ENCODE measurements at regions not wholly inside any gene's neighbourhood (a gene's known extent, or its start where the extent isn't known, plus 50 kb on each side); places are given as distances from the start of the nearest gene placed in this dataset.
"Not testable (repeated sequence)": the region's sequence is repeated elsewhere in the genome, so short reads cannot be mapped to it uniquely, and the experiment has no call there.

DNA sequence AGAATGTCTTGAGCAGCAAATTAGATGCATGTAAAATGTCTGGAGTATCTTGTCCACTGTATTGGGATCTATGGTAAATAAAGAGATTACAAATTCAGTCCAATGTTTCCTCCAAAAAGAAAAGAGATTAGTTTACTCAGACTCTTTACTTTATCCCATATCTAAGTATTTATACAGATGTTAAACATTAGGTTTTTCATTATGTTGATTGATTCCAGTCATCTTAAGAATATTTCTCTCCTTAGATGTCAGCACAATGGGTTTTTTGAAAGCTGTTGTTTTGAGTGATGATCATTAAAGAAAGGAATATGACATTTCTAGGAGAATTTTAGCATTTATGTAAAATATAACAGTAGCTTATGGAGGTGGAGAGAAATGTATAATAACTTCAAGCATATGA is 938.9 kb downstream of the C4orf33 start:
- Histone ChIP-seq H3K36me3 (ENCODE audit: control insufficient read depth, insufficient read depth, low read length) (no peaks in the 10 kb centered on the region), H3K27ac (ENCODE audit: insufficient read depth, low read length, poor library complexity, severe bottlenecking) (no peak overlapping the region), H3K4me1 (ENCODE audit: control insufficient read depth, insufficient read depth, low read length, poor library complexity, severe bottlenecking) (no peaks in the 10 kb centered on the region), H3K9me3 (ENCODE audit: control insufficient read depth in 2 of 2, low read length in 2 of 2) (no peaks in the 10 kb centered on the region), H3K27me3 (ENCODE audit: control insufficient read depth, insufficient read depth, low read length) (no peaks in the 10 kb centered on the region), H3K4me3 (ENCODE audit: low read depth, low read length) (no peak overlapping the region)
- no peaks in the 10 kb centered on the region for H3K36me3 Mint-ChIP-seq
- H3K4me3 Mint-ChIP-seq = no peak overlapping the region
- no peak for ATAC-seq (ENCODE audit: low read depth in 2 of 2)
- no peak overlapping the region for H3K27ac Mint-ChIP-seq
- H3K4me1 Mint-ChIP-seq = no peaks in the 10 kb centered on the region
- DNase-seq = no peak
- peaks cover 0 to 7% (median 4%) of the 10 kb centered on the region in 7 donors for H3K9me3 Mint-ChIP-seq
- H3K27me3 Mint-ChIP-seq = no peaks in the 10 kb centered on the region

- no peaks in the 10 kb centered on the region for H3K27me3 Mint-ChIP-seq
- no peak overlapping the region for H3K4me3 ChIP-seq (ENCODE audit: low read depth, low read length)
- H3K27me3 ChIP-seq (ENCODE audit: control insufficient read depth, insufficient read depth, low read length) = no peaks in the 10 kb centered on the region
- no peaks in the 10 kb centered on the region for H3K4me1 Mint-ChIP-seq
- H3K9me3 ChIP-seq (ENCODE audit: control insufficient read depth in 2 of 2, low read length in 2 of 2) = no peaks in the 10 kb centered on the region
- DNase-seq = no peak
- peaks cover 0 to 7% (median 5%) of the 10 kb centered on the region in 7 donors for H3K9me3 Mint-ChIP-seq
- H3K4me1 ChIP-seq (ENCODE audit: control insufficient read depth, insufficient read depth, low read length, poor library complexity, severe bottlenecking) = no peaks in the 10 kb centered on the region
- no peaks in the 10 kb centered on the region for H3K36me3 ChIP-seq (ENCODE audit: control insufficient read depth, insufficient read depth, low read length)
- no peak overlapping the region for H3K4me3 Mint-ChIP-seq
- no peak overlapping the region for H3K27ac ChIP-seq (ENCODE audit: insufficient read depth, low read length, poor library complexity, severe bottlenecking)
- H3K36me3 Mint-ChIP-seq = no peaks in the 10 kb centered on the region
- H3K27ac Mint-ChIP-seq = no peak overlapping the region
- no peak for ATAC-seq (ENCODE audit: low read depth in 2 of 2)
These were observed 939.4 kb downstream of the C4orf33 start for GRCh38 chr4:130035391-130035790.

GRCh38 chr4:130037866-130038265 is 941.9 kb downstream of the C4orf33 start:
- not testable (repeated sequence) for H3K4me1 ChIP-seq (ENCODE audit: control insufficient read depth, insufficient read depth, low read length, poor library complexity, severe bottlenecking); H3K27me3 ChIP-seq (ENCODE audit: control insufficient read depth, insufficient read depth, low read length); ATAC-seq (ENCODE audit: low read depth in 2 of 2); H3K36me3 Mint-ChIP-seq; DNase-seq; H3K4me1 Mint-ChIP-seq; H3K4me3 ChIP-seq (ENCODE audit: low read depth, low read length); H3K9me3 ChIP-seq (ENCODE audit: control insufficient read depth in 2 of 2, low read length in 2 of 2); H3K27ac ChIP-seq (ENCODE audit: insufficient read depth, low read length, poor library complexity, severe bottlenecking); H3K27me3 Mint-ChIP-seq; H3K9me3 Mint-ChIP-seq; H3K27ac Mint-ChIP-seq; H3K4me3 Mint-ChIP-seq; H3K36me3 ChIP-seq (ENCODE audit: control insufficient read depth, insufficient read depth, low read length)

- H3K36me3 Mint-ChIP-seq; ATAC-seq (ENCODE audit: low read depth in 2 of 2); H3K9me3 Mint-ChIP-seq; H3K9me3 ChIP-seq (ENCODE audit: control insufficient read depth in 2 of 2, low read length in 2 of 2); H3K4me1 Mint-ChIP-seq; H3K36me3 ChIP-seq (ENCODE audit: control insufficient read depth, insufficient read depth, low read length); H3K27ac Mint-ChIP-seq; H3K4me1 ChIP-seq (ENCODE audit: control insufficient read depth, insufficient read depth, low read length, poor library complexity, severe bottlenecking); DNase-seq; H3K27me3 Mint-ChIP-seq; H3K4me3 Mint-ChIP-seq; H3K27ac ChIP-seq (ENCODE audit: insufficient read depth, low read length, poor library complexity, severe bottlenecking); H3K27me3 ChIP-seq (ENCODE audit: control insufficient read depth, insufficient read depth, low read length); H3K4me3 ChIP-seq (ENCODE audit: low read depth, low read length): not testable (repeated sequence)
These were observed 942.6 kb downstream of the C4orf33 start for GRCh38 chr4:130038540-130038939.

DNA sequence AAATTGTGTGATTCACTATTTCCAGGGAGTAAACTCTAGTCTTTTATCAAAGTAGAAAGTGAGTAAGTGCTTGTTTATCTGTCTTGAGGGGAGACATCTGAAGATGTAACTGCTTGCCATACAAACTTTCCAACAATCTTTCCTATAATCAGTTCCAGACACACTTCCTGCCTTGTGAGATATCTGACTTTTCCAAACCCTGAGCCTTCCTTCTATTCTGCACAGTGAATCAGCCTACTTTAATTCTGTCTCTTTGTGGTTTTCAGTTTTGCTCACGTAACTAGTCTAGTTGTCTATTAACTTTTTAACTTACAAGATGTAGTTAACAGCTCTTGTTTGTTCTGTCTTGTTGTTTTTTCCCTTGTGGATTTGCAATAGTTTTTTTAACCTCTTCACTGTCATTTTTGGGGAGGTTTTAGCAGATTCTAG is 947.8 kb downstream of the C4orf33 start:
- Histone ChIP-seq H3K36me3 (ENCODE audit: control insufficient read depth, insufficient read depth, low read length) (no peaks in the 10 kb centered on the region), H3K4me1 (ENCODE audit: control insufficient read depth, insufficient read depth, low read length, poor library complexity, severe bottlenecking) (no peaks in the 10 kb centered on the region), H3K27ac (ENCODE audit: insufficient read depth, low read length, poor library complexity, severe bottlenecking) (no peak overlapping the region), H3K27me3 (ENCODE audit: control insufficient read depth, insufficient read depth, low read length) (no peaks in the 10 kb centered on the region), H3K9me3 (ENCODE audit: control insufficient read depth in 2 of 2, low read length in 2 of 2) (no peaks in the 10 kb centered on the region), H3K4me3 (ENCODE audit: low read depth, low read length) (no peak overlapping the region)
- H3K4me3 Mint-ChIP-seq = no peak overlapping the region
- ATAC-seq (ENCODE audit: low read depth in 2 of 2) = no peak
- no peak for DNase-seq
- no peaks in the 10 kb centered on the region for H3K4me1 Mint-ChIP-seq
- H3K27me3 Mint-ChIP-seq = no peaks in the 10 kb centered on the region
- no peak overlapping the region for H3K27ac Mint-ChIP-seq
- H3K9me3 Mint-ChIP-seq = peaks cover 0 to 7% (median 3%) of the 10 kb centered on the region in 7 donors
- H3K36me3 Mint-ChIP-seq = no peaks in the 10 kb centered on the region

GRCh38 chr4:130044788-130045531 is 949.0 kb downstream of the C4orf33 start:
- Histone ChIP-seq H3K4me3 (ENCODE audit: low read depth, low read length) (no peak overlapping the region), H3K4me1 (ENCODE audit: control insufficient read depth, insufficient read depth, low read length, poor library complexity, severe bottlenecking) (no peaks in the 10 kb centered on the region), H3K9me3 (ENCODE audit: control insufficient read depth in 2 of 2, low read length in 2 of 2) (no peaks in the 10 kb centered on the region), H3K27ac (ENCODE audit: insufficient read depth, low read length, poor library complexity, severe bottlenecking) (no peak overlapping the region), H3K36me3 (ENCODE audit: control insufficient read depth, insufficient read depth, low read length) (no peaks in the 10 kb centered on the region), H3K27me3 (ENCODE audit: control insufficient read depth, insufficient read depth, low read length) (no peaks in the 10 kb centered on the region)
- ATAC-seq (ENCODE audit: low read depth in 2 of 2) = no peak
- H3K4me1 Mint-ChIP-seq = no peaks in the 10 kb centered on the region
- DNase-seq = no peak
- no peak overlapping the region for H3K27ac Mint-ChIP-seq
- H3K27me3 Mint-ChIP-seq = no peaks in the 10 kb centered on the region
- H3K4me3 Mint-ChIP-seq = no peak overlapping the region
- no peaks in the 10 kb centered on the region for H3K36me3 Mint-ChIP-seq
- peaks cover 0 to 8% (median 4%) of the 10 kb centered on the region in 7 donors for H3K9me3 Mint-ChIP-seq

- ATAC-seq (ENCODE audit: low read depth in 2 of 2) (no peak), DNase-seq (no peak)
- no peaks in the 10 kb centered on the region for H3K36me3 ChIP-seq (ENCODE audit: control insufficient read depth, insufficient read depth, low read length)
- no peaks in the 10 kb centered on the region for H3K4me1 ChIP-seq (ENCODE audit: control insufficient read depth, insufficient read depth, low read length, poor library complexity, severe bottlenecking)
- H3K9me3 Mint-ChIP-seq = peaks cover 0 to 13% (median 6%) of the 10 kb centered on the region in 7 donors
- H3K4me1 Mint-ChIP-seq = no peaks in the 10 kb centered on the region
- H3K27me3 ChIP-seq (ENCODE audit: control insufficient read depth, insufficient read depth, low read length) = no peaks in the 10 kb centered on the region
- no peaks in the 10 kb centered on the region for H3K27me3 Mint-ChIP-seq
- no peak overlapping the region for H3K4me3 Mint-ChIP-seq
- H3K4me3 ChIP-seq (ENCODE audit: low read depth, low read length) = no peak overlapping the region
- no peaks in the 10 kb centered on the region for H3K9me3 ChIP-seq (ENCODE audit: control insufficient read depth in 2 of 2, low read length in 2 of 2)
- H3K27ac ChIP-seq (ENCODE audit: insufficient read depth, low read length, poor library complexity, severe bottlenecking) = no peak overlapping the region
- H3K27ac Mint-ChIP-seq = no peak overlapping the region
- peaks cover 3% of the 10 kb centered on the region for H3K36me3 Mint-ChIP-seq
These were observed 957.8 kb downstream of the C4orf33 start for GRCh38 chr4:130053723-130054122.

DNA sequence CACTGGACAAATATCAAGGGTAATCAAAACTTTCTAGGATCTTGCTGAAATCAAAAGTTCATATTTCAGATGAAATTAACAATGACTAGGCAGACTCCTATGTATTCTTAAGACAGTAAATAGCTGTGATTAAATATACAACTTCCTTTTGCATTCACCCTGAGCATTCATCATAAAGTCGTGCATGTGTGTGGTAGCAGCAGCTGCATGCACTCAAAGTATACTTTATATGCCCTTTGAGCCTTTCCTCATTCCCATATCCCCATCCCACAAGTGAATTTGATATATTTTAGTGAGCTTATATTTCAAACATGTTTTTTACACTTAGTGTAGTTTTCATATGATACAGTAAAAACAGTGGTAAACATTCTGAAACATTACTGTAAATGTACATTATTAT is 959.0 kb downstream of the C4orf33 start:
- ATAC-seq (ENCODE audit: low read depth in 2 of 2) (no peak), DNase-seq (no peak)
- H3K27me3 ChIP-seq (ENCODE audit: control insufficient read depth, insufficient read depth, low read length) = no peaks in the 10 kb centered on the region
- Mint-ChIP-seq H3K27ac (no peak overlapping the region), H3K36me3 (peaks cover 3% of the 10 kb centered on the region), H3K27me3 (no peaks in the 10 kb centered on the region), H3K4me3 (no peak overlapping the region), H3K9me3 (peaks cover 0 to 13% (median 6%) of the 10 kb centered on the region in 7 donors), H3K4me1 (no peaks in the 10 kb centered on the region)
- H3K36me3 ChIP-seq (ENCODE audit: control insufficient read depth, insufficient read depth, low read length) = no peaks in the 10 kb centered on the region
- H3K27ac ChIP-seq (ENCODE audit: insufficient read depth, low read length, poor library complexity, severe bottlenecking) = no peak overlapping the region
- peaks cover 0 to 2% of the 10 kb centered on the region in 2 experiments for H3K9me3 ChIP-seq (ENCODE audit: control insufficient read depth in 2 of 2, low read length in 2 of 2)
- H3K4me1 ChIP-seq (ENCODE audit: control insufficient read depth, insufficient read depth, low read length, poor library complexity, severe bottlenecking) = no peaks in the 10 kb centered on the region
- H3K4me3 ChIP-seq (ENCODE audit: low read depth, low read length) = no peak overlapping the region

All from CD4-positive, CD25-positive, alpha-beta regulatory T cell (primary cell).